ENCODE measurements at regions not wholly inside any gene's neighbourhood (a gene's known extent, or its start where the extent isn't known, plus 50 kb on each side); places are given as distances from the start of the nearest gene placed in this dataset.
"Not testable (repeated sequence)": the region's sequence is repeated elsewhere in the genome, so short reads cannot be mapped to it uniquely, and the experiment has no call there.

DNA sequence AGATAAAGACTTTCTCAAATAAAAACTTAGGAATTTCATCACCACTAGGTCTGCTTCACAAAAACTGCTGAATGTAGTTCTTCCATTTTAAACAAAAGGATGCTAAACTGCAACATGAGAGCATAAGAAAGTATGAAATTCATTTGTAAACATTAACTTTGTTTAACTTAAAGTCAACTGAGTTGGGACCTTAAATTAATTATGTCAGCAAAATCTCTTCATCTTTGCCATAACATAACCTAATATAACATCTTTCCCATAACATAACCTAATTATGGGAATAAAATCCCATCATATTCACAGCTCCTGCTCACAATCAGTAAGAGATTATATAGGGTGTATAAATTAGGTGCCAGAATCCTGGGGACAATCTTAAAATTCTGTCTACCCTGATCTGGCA lies 78.8 kb upstream of the PCSK5 start:
- Histone ChIP-seq H3K9ac (ENCODE audit: low read depth, low read length) (no peak overlapping the region), H3K4me3 (ENCODE audit: low read length) (no peak overlapping the region), H3K36me3 (ENCODE audit: insufficient read depth, low read depth, low read length) (no peaks in the 10 kb centered on the region), H3K27ac (ENCODE audit: low read length) (no peak overlapping the region), H3K27me3 (ENCODE audit: insufficient read depth, low read length) (no peaks in the 10 kb centered on the region), H3K4me1 (ENCODE audit: insufficient read depth, low read length) (no peaks in the 10 kb centered on the region), H3K9me3 (ENCODE audit: insufficient read depth, low read depth, low read length) (peaks cover 16% of the 10 kb centered on the region)

DNA sequence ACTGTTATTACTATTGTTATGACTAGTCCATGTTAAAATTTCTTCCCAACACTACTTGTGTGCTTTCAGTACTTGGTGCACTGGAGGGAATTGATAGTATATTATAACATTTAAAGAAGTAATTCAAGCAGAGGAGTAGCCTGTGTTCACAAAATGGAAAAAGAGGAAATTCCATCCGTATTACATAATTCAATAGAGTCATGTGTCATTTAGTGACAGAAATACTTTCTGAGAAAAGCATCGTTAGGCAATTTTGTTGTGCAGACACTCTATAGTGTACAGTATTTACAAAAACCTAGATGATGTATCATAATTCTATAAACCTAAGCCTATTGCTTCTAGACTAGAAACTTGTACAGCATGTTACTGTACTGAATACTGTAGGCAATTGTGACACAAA lies 78.3 kb upstream of the PCSK5 start:
- Histone ChIP-seq H3K27ac (ENCODE audit: low read length) (no peak overlapping the region), H3K9me3 (ENCODE audit: insufficient read depth, low read depth, low read length) (peaks cover 16% of the 10 kb centered on the region), H3K9ac (ENCODE audit: low read depth, low read length) (no peak overlapping the region), H3K27me3 (ENCODE audit: insufficient read depth, low read length) (no peaks in the 10 kb centered on the region), H3K36me3 (ENCODE audit: insufficient read depth, low read depth, low read length) (no peaks in the 10 kb centered on the region), H3K4me3 (ENCODE audit: low read length) (no peak overlapping the region), H3K4me1 (ENCODE audit: insufficient read depth, low read length) (no peaks in the 10 kb centered on the region)

- H3K4me1 ChIP-seq (ENCODE audit: insufficient read depth, low read length), result no peaks in the 10 kb centered on the region
- H3K36me3 ChIP-seq (ENCODE audit: insufficient read depth, low read depth, low read length), result no peaks in the 10 kb centered on the region
- no peak overlapping the region for H3K9ac ChIP-seq (ENCODE audit: low read depth, low read length)
- H3K27ac ChIP-seq (ENCODE audit: low read length), result no peak overlapping the region
- no peak overlapping the region for H3K4me3 ChIP-seq (ENCODE audit: low read length)
- H3K9me3 ChIP-seq (ENCODE audit: insufficient read depth, low read depth, low read length), result peaks cover 16% of the 10 kb centered on the region
- no peaks in the 10 kb centered on the region for H3K27me3 ChIP-seq (ENCODE audit: insufficient read depth, low read length)
Measured at GRCh38 chr9:75814667-75815066, 75.8 kb upstream of the PCSK5 start.

DNA sequence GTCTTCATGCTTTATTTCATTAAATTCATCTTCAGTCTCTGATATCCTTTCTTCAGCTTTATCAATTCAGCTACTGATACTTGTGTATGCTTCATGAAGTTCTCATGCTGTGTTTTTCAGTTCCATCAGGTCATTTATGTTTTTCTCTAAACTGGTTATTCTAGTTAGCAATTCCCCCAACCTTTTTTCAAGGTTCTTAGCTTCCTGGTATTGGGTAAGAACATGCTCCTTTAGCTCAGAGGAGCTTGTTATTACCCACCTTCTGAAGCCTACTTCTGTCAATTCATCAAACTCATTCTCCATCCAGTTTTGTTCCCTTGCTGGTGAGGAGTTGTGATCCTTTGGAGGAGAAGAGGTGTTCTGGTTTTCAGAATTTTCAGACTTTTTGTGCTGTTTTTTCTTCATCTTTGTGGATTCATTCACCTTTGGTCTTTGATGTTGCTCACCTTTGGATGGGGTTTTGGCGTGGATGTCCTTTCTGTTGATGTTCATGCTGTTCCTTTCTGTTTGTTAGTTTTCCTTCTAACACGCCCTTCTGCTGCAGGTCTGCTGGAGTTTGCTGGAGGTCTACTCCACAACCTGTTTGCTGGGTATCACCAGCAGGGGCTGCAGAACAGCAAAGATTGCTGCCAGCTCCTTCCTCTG lies 69.9 kb upstream of the PCSK5 start:
- not testable (repeated sequence) for H3K27ac ChIP-seq (ENCODE audit: low read length); H3K36me3 ChIP-seq (ENCODE audit: insufficient read depth, low read depth, low read length); H3K4me1 ChIP-seq (ENCODE audit: insufficient read depth, low read length)

DNA sequence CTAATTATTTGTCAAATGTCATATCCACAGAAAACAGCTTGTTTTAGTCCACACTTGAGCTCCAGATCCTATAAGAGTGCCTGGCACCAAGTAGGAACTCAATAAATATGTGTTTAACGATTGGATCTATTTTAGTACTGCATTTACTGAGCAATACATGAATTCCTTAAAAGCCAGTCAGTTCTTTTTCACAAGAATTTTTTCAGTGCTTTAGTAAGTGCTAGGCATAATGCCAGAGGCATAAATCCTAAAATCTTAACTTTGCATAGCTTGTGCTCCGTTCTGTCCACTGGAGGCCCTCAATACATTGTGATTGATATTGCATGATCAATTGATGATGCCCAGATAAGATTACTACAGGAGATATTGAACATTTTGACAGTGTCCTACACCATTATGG lies 67.3 kb upstream of the PCSK5 start:
- H3K27ac ChIP-seq (ENCODE audit: low read length), result no peak overlapping the region
- H3K27me3 ChIP-seq (ENCODE audit: insufficient read depth, low read length), result no peaks in the 10 kb centered on the region
- no peaks in the 10 kb centered on the region for H3K9me3 ChIP-seq (ENCODE audit: insufficient read depth, low read depth, low read length)
- H3K36me3 ChIP-seq (ENCODE audit: insufficient read depth, low read depth, low read length), result no peaks in the 10 kb centered on the region
- no peaks in the 10 kb centered on the region for H3K4me1 ChIP-seq (ENCODE audit: insufficient read depth, low read length)
- H3K4me3 ChIP-seq (ENCODE audit: low read length), result no peak overlapping the region
- H3K9ac ChIP-seq (ENCODE audit: low read depth, low read length), result no peak overlapping the region

More for the DNA sequence above, 69.9 kb upstream of the PCSK5 start:
- not testable (repeated sequence) for H3K27me3 ChIP-seq (ENCODE audit: insufficient read depth, low read length); H3K9me3 ChIP-seq (ENCODE audit: insufficient read depth, low read depth, low read length); H3K9ac ChIP-seq (ENCODE audit: low read depth, low read length); H3K4me3 ChIP-seq (ENCODE audit: low read length)

- H3K27me3 ChIP-seq (ENCODE audit: insufficient read depth, low read length), result no peaks in the 10 kb centered on the region
- no peaks in the 10 kb centered on the region for H3K36me3 ChIP-seq (ENCODE audit: insufficient read depth, low read depth, low read length)
- no peak overlapping the region for H3K9ac ChIP-seq (ENCODE audit: low read depth, low read length)
- H3K9me3 ChIP-seq (ENCODE audit: insufficient read depth, low read depth, low read length), result no peaks in the 10 kb centered on the region
- no peaks in the 10 kb centered on the region for H3K4me1 ChIP-seq (ENCODE audit: insufficient read depth, low read length)
- H3K27ac ChIP-seq (ENCODE audit: low read length), result no peak overlapping the region
- H3K4me3 ChIP-seq (ENCODE audit: low read length), result no peak overlapping the region
Measured at GRCh38 chr9:75824816-75825568, 65.5 kb upstream of the PCSK5 start.

- Histone ChIP-seq H3K9me3 (ENCODE audit: insufficient read depth, low read depth, low read length) (no peaks in the 10 kb centered on the region), H3K36me3 (ENCODE audit: insufficient read depth, low read depth, low read length) (no peaks in the 10 kb centered on the region), H3K9ac (ENCODE audit: low read depth, low read length) (no peak overlapping the region), H3K4me1 (ENCODE audit: insufficient read depth, low read length) (no peaks in the 10 kb centered on the region), H3K27me3 (ENCODE audit: insufficient read depth, low read length) (no peaks in the 10 kb centered on the region), H3K27ac (ENCODE audit: low read length) (no peak overlapping the region), H3K4me3 (ENCODE audit: low read length) (no peak overlapping the region)
Measured at GRCh38 chr9:75826314-75826713, 64.2 kb upstream of the PCSK5 start.

DNA sequence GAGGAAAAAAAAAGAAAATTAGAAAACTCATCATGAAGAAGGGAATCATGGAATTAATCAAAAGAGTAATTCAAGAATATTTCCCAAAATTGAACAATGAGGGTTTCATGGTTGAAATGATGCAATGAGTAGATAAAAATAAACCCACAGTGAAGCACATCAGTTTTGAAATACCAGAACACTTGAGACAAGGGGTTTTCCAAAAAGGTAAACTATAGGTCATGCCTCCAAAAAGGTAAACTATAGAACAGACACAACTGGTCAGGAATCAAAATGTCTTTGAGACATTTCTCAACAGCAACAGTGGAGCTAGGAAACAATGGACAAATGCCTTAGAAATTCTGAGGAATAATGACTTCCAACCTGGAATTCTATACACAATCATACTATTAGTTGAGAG lies 60.2 kb upstream of the PCSK5 start:
- Histone ChIP-seq H3K36me3 (ENCODE audit: insufficient read depth, low read depth, low read length) (no peaks in the 10 kb centered on the region), H3K9me3 (ENCODE audit: insufficient read depth, low read depth, low read length) (no peaks in the 10 kb centered on the region), H3K4me3 (ENCODE audit: low read length) (no peak overlapping the region), H3K27ac (ENCODE audit: low read length) (no peak overlapping the region), H3K9ac (ENCODE audit: low read depth, low read length) (no peak overlapping the region), H3K4me1 (ENCODE audit: insufficient read depth, low read length) (no peaks in the 10 kb centered on the region), H3K27me3 (ENCODE audit: insufficient read depth, low read length) (no peaks in the 10 kb centered on the region)

DNA sequence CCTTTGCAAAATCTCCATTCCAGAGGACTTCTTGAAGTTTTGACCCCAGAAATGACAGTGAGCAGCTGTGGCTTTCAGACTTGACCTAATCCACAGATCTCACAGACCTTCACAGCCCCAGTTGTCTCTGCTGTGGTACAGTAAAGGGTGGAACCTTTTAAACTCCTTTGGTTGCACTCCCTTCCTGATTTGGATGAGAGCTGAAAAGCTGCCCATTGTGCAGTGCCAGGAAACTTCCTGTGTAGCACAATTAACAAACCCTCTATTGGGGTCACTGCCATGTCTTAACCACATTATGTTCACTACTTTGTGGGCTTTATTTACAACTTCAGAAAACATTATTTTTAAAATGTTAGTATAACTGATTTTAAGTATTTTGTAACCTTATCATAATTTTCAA lies 56.7 kb upstream of the PCSK5 start:
- H3K27ac ChIP-seq (ENCODE audit: low read length), result no peak overlapping the region
- H3K9ac ChIP-seq (ENCODE audit: low read depth, low read length), result no peak overlapping the region
- no peaks in the 10 kb centered on the region for H3K36me3 ChIP-seq (ENCODE audit: insufficient read depth, low read depth, low read length)
- no peaks in the 10 kb centered on the region for H3K9me3 ChIP-seq (ENCODE audit: insufficient read depth, low read depth, low read length)
- H3K4me1 ChIP-seq (ENCODE audit: insufficient read depth, low read length), result no peaks in the 10 kb centered on the region
- H3K4me3 ChIP-seq (ENCODE audit: low read length), result no peak overlapping the region
- no peaks in the 10 kb centered on the region for H3K27me3 ChIP-seq (ENCODE audit: insufficient read depth, low read length)

- no peak overlapping the region for H3K4me3 ChIP-seq (ENCODE audit: low read length)
- H3K27ac ChIP-seq (ENCODE audit: low read length), result no peak overlapping the region
Measured at GRCh38 chr9:75834878-75835277, 55.6 kb upstream of the PCSK5 start.

More at GRCh38 chr9:75834878-75835277, 55.6 kb upstream of the PCSK5 start:
- Histone ChIP-seq H3K4me1 (ENCODE audit: insufficient read depth, low read length) (no peaks in the 10 kb centered on the region), H3K9ac (ENCODE audit: low read depth, low read length) (no peak overlapping the region), H3K27me3 (ENCODE audit: insufficient read depth, low read length) (no peaks in the 10 kb centered on the region), H3K36me3 (ENCODE audit: insufficient read depth, low read depth, low read length) (no peaks in the 10 kb centered on the region), H3K9me3 (ENCODE audit: insufficient read depth, low read depth, low read length) (no peaks in the 10 kb centered on the region)
